ENCODE measurements at regions not wholly inside any gene's neighbourhood (a gene's known extent, or its start where the extent isn't known, plus 50 kb on each side); places are given as distances from the start of the nearest gene placed in this dataset.
"Not testable (repeated sequence)": the region's sequence is repeated elsewhere in the genome, so short reads cannot be mapped to it uniquely, and the experiment has no call there.

- DNase-seq (ENCODE audit: low read depth, low spot score), result no peak
- Mint-ChIP-seq H3K27me3 (ENCODE audit: low read depth) (no peaks in the 10 kb centered on the region), H3K9me3 (no peaks in the 10 kb centered on the region), H3K27ac (ENCODE audit: unreplicated experiment) (no peak overlapping the region), H3K4me1 (no peaks in the 10 kb centered on the region), H3K36me3 (ENCODE audit: low read depth) (no peaks in the 10 kb centered on the region), H3K4me3 (no peak overlapping the region)
- TF ChIP-seq, protein P1, sequence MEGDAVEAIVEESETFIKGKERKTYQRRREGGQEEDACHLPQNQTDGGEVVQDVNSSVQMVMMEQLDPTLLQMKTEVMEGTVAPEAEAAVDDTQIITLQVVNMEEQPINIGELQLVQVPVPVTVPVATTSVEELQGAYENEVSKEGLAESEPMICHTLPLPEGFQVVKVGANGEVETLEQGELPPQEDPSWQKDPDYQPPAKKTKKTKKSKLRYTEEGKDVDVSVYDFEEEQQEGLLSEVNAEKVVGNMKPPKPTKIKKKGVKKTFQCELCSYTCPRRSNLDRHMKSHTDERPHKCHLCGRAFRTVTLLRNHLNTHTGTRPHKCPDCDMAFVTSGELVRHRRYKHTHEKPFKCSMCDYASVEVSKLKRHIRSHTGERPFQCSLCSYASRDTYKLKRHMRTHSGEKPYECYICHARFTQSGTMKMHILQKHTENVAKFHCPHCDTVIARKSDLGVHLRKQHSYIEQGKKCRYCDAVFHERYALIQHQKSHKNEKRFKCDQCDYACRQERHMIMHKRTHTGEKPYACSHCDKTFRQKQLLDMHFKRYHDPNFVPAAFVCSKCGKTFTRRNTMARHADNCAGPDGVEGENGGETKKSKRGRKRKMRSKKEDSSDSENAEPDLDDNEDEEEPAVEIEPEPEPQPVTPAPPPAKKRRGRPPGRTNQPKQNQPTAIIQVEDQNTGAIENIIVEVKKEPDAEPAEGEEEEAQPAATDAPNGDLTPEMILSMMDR (conservative IDR thresholded peaks at IDR 0.05), result no peak
Observed at GRCh38 chr12:16788506-16789203, 182.7 kb upstream of the LMO3 start.

DNA sequence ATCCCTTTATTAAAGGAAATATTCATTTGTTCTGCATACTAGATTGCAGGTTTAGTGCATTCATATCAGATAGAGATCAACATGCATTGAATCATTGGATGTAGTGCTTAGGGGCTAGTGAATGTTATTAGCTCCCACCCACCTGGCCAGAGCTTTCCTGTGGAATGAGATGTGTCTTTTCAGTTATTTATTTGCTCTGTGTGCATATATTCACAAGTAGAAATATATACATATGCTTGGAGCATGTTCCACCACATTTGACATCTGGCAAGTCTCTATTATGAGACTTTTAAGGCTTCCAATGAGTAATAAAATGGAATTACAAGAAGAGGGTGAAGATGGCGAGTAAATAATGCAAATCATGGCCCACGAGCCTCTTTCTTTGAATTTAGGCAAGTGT is 180.0 kb upstream of the LMO3 start:
- TF ChIP-seq, protein P1 (conservative IDR thresholded peaks at IDR 0.05), result no peak
- Mint-ChIP-seq H3K27me3 (ENCODE audit: low read depth) (no peaks in the 10 kb centered on the region), H3K4me1 (no peaks in the 10 kb centered on the region), H3K27ac (ENCODE audit: unreplicated experiment) (no peak overlapping the region), H3K36me3 (ENCODE audit: low read depth) (no peaks in the 10 kb centered on the region), H3K9me3 (peaks cover under 1% of the 10 kb centered on the region), H3K4me3 (no peak overlapping the region)
- DNase-seq (ENCODE audit: low read depth, low spot score), result no peak

DNA sequence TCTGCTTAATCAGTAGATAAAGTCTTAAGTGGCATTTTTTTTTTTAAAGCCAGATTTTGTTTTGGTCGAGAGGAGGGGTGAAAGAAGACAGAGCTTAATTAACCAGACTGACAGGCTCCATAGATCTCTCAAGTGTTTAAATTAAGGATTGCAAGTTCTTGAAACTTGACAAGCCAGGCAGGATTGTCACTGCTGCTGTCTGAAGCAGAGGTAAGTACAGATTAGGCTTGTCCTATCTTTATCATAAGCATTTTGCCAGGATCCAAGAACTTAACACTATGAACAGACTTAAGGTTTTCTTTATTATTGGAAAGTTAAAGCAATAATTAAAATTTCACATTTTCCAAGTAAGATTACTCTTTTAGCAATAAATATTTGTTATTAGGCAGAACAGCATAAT is 179.6 kb upstream of the LMO3 start:
- no peaks in the 10 kb centered on the region for H3K27me3 Mint-ChIP-seq (ENCODE audit: low read depth)
- peaks cover 3% of the 10 kb centered on the region for H3K9me3 Mint-ChIP-seq
- TF ChIP-seq, protein P1 (conservative IDR thresholded peaks at IDR 0.05), result no peak
- H3K36me3 Mint-ChIP-seq (ENCODE audit: low read depth), result no peaks in the 10 kb centered on the region
- H3K4me1 Mint-ChIP-seq, result no peaks in the 10 kb centered on the region
- H3K4me3 Mint-ChIP-seq, result no peak overlapping the region
- no peak overlapping the region for H3K27ac Mint-ChIP-seq (ENCODE audit: unreplicated experiment)
- DNase-seq (ENCODE audit: low read depth, low spot score), result no peak

DNA sequence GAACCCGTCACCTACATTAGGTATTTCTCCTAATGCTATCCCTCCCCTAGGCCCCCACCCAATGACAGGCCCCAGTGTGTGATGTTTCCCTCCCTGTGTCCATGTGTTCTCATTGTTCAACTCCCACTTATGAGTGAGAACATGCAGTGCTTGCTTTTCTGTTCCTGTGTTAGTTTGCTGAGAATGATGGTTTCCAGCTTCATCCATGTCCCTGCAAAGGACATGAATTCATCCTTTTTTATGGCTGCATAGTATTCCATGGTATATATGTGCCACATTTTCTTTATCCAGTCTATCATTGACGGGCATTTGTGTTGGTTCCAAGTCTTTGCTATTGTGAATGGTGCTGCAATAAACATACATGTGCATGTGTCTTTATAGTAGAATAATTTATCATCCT is 163.2 kb upstream of the LMO3 start:
- H3K27me3 Mint-ChIP-seq (ENCODE audit: low read depth); H3K4me1 Mint-ChIP-seq; H3K4me3 Mint-ChIP-seq; H3K36me3 Mint-ChIP-seq (ENCODE audit: low read depth); H3K27ac Mint-ChIP-seq (ENCODE audit: unreplicated experiment); DNase-seq (ENCODE audit: low read depth, low spot score): not testable (repeated sequence)
- peaks cover 19% of the 10 kb centered on the region for H3K9me3 Mint-ChIP-seq

DNA sequence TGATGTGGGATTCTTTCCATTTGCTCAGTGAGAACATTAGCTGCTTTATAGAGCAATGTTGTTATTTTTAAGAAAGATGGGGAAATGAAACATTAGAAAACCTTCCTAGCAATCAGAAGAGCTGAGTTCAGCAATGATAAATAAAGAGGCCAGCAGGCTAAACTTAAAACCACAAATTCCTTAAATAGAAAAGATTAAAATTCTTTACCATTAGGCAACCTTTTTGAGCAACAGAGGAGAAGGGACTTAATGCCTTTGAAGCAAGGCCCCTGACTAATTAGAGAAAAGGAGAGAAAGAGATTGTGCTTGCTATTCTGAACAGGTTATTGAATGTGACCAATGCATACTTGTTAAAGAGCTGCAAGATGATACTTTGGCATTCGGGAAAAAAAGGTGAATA is 160.8 kb upstream of the LMO3 start:
- Mint-ChIP-seq H3K36me3 (ENCODE audit: low read depth) (peaks cover 2% of the 10 kb centered on the region), H3K4me1 (no peaks in the 10 kb centered on the region), H3K27ac (ENCODE audit: unreplicated experiment) (no peak overlapping the region), H3K9me3 (peaks cover 15% of the 10 kb centered on the region), H3K27me3 (ENCODE audit: low read depth) (no peaks in the 10 kb centered on the region), H3K4me3 (no peak overlapping the region)
- DNase-seq (ENCODE audit: low read depth, low spot score), result no peak
- TF ChIP-seq, protein P1 (conservative IDR thresholded peaks at IDR 0.05), result no peak

DNA sequence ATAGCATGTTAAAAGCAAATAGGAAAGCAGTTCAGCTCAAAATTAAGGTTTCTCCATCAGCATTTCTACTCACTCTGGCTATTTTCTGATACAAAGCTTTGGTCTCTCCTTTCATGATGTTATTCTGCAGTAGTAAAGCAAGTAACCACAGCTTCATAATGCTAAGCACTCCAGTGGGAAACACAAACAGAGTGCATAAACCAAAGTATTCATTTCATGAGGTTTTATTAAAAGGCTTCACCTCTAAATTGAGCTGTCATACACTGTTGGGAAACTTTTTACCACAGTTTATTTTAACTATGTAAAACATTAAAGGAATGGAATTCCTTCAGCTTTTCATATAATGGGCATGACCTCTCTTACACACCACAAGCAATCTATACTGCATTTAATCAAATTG is 157.9 kb upstream of the LMO3 start:
- Mint-ChIP-seq H3K36me3 (ENCODE audit: low read depth) (no peaks in the 10 kb centered on the region), H3K27me3 (ENCODE audit: low read depth) (no peaks in the 10 kb centered on the region), H3K9me3 (no peaks in the 10 kb centered on the region), H3K4me1 (no peaks in the 10 kb centered on the region), H3K27ac (ENCODE audit: unreplicated experiment) (no peak overlapping the region), H3K4me3 (no peak overlapping the region)
- no peak for DNase-seq (ENCODE audit: low read depth, low spot score)
- TF ChIP-seq, protein P1 (conservative IDR thresholded peaks at IDR 0.05), result no peak
